Heart left ventricle (tissue), 16 donors: ENCODE measurements at regions not wholly inside any gene's neighbourhood (a gene's known extent, or its start where the extent isn't known, plus 50 kb on each side); places are given as distances from the start of the nearest gene placed in this dataset.

Source experiments
- ATAC-seq, 4 donors: fragments of 200-7000 bp; cut with Tn5 transposase; one replicate each; pipeline ENCODE4 v1.9.1; 2020 to 2022; ENCODE audit warnings: moderate library complexity in 4 of 4, mild to moderate bottlenecking in 3 of 4, moderate number of reproducible peaks in 1 of 4
- DNase-seq, 5 donors: peaks; one replicate each; pipeline ENCODE4 v3.0.0-alpha.2; 2020
- H3K27ac ChIP-seq, 12 donors: fragments of 200-600 bp; sonication (generic) in 4 of 12; one replicate each; pipeline versions ENCODE4 v1.5.0 to v1.8.0; 2016 to 2022; ENCODE audit warnings: mild to moderate bottlenecking in 2 of 12
- H3K27me3 ChIP-seq, 9 donors: fragments of 200-600 bp; sonication (generic) in 2 of 9; one replicate each; pipeline versions ENCODE4 v1.5.1 to v1.8.0; 2016 to 2022; ENCODE audit warnings: mild to moderate bottlenecking in 3 of 9
- H3K36me3 ChIP-seq, 9 donors: fragments of 200-600 bp; sonication (generic) in 2 of 9; one replicate each; pipeline versions ENCODE4 v1.5.0 to v1.8.0; 2018 to 2022; ENCODE audit warnings: mild to moderate bottlenecking in 2 of 9
- H3K4me1 ChIP-seq, 12 donors: fragments of 200-600 bp; sonication (generic) in 4 of 12; one replicate each; pipeline versions ENCODE4 v1.5.0 to v1.8.0; 2016 to 2022; ENCODE audit warnings: mild to moderate bottlenecking in 3 of 12
- H3K4me3 ChIP-seq, 12 donors: fragments of 200-600 bp; sonication (generic) in 4 of 12; one replicate each; pipeline versions ENCODE4 v1.5.0 to v1.8.0; 2017 to 2022; ENCODE audit warnings: mild to moderate bottlenecking in 9 of 12, moderate library complexity in 4 of 12
- H3K9me3 ChIP-seq, 12 donors: fragments of 200-600 bp; sonication (generic) in 4 of 12; one replicate each; pipeline versions ENCODE4 v1.5.0 to v1.8.0; 2016 to 2022; ENCODE audit warnings: mild to moderate bottlenecking in 1 of 12
- CTCF ChIP-seq, 12 donors: fragments of 200-600 bp; sonication (generic) in 4 of 12; IDR thresholded peaks; one replicate each; pipeline versions ENCODE4 v1.5.0 to v1.8.0; 2018 to 2022; ENCODE audit warnings: antibody characterized with exemption in 12 of 12, mild to moderate bottlenecking in 5 of 12
- POLR2A ChIP-seq, 2 donors: fragments of 450-650 bp; IDR thresholded peaks; one replicate each; pipeline ENCODE4 v1.6.1; 2017; ENCODE audit warnings: antibody characterized with exemption in 2 of 2, mild to moderate bottlenecking in 2 of 2, moderate library complexity in 2 of 2
- WGBS, 4 donors: extraction: QIAGEN DNeasy Blood & Tissue Kit in 2 of 4; methylation state at CpG; one replicate each; pipeline versions ENCODE4 v1.1.5 to v1.1.7; 2013 to 2018; 5-methylcytosine and 5-hydroxymethylcytosine counted together
- intact Hi-C, 10 donors: fragments of 100-400 bp; cut with DNase I; formaldehyde crosslinking; loops; one replicate each; pipeline versions ENCODE4 v1.11.1 to v1.14.2; 2022
- donor health status: ischemic (EF 13 %, LVEDD 7.1; RV severe dilation, severe dysfunction).
- donor health status: healthy with polysubstance abuse.
- donor health status: DM: no; HTN: yes; CAD: no.
- donor health status: DM: no; HTN: no; CAD: no.
- donor health status: ischemic (EF 25% LVEDD 6.9; RV normal size, moderate dysfunction).
- donor health status: ischemic (EF 25% LVEDD 5.7; RV mildly dilated, moderate dysfunction).
- donor health status: healthy.
- donor health status: DM: yes; HTN: yes; CAD: no.
- donor health status: ischemic (EF 35%, LVEDD 5.7; RV mildly dilated, moderate dysfunction).
- donor health status: nonischemic (EF 11% LVEDD 7.7; RV severe dilation, severe dysfunction).
- donor health status: DM: yes; HTN: yes; CAD: no.
- donor health status: PGD.
- donor health status: ischemic (EF 29% LVEDD 5.4; RV normal size, mild dysfunction).
- donor health status: nonischemic (EF 23%, LVEDD 6.1; RV moderate dilation, normal function).

GRCh38 chr2:144127693-144128092, 392.2 kb downstream of the ZEB2 start:
- WGBS, 4 donors, result 92 to 98% (median 97%) methylated on average over 2 of the region's 2 CpGs
- no peak overlapping the region for H3K4me3 ChIP-seq
- H3K27ac ChIP-seq, result no peak overlapping the region
- no peaks in the 10 kb centered on the region for H3K9me3 ChIP-seq
- H3K4me1 ChIP-seq, result no peaks in the 10 kb centered on the region
- H3K36me3 ChIP-seq, result no peaks in the 10 kb centered on the region
- TF ChIP-seq CTCF (IDR thresholded peaks at IDR 0.05) (no peak), POLR2A (IDR thresholded peaks at IDR 0.05) (no peak)
- H3K27me3 ChIP-seq, result no peaks in the 10 kb centered on the region
- DNase-seq, result no peak
- intact Hi-C loops, result no loop called here
- ATAC-seq, result no peak

GRCh38 chr2:144126302-144126701, 393.6 kb downstream of the ZEB2 start:
- intact Hi-C loops, result no loop called here
- no peaks in the 10 kb centered on the region for H3K4me1 ChIP-seq
- H3K4me3 ChIP-seq, result no peak overlapping the region
- H3K27ac ChIP-seq, result no peak overlapping the region
- TF ChIP-seq POLR2A (IDR thresholded peaks at IDR 0.05) (no peak), CTCF (IDR thresholded peaks at IDR 0.05) (no peak)
- no peaks in the 10 kb centered on the region for H3K27me3 ChIP-seq
- no peak for ATAC-seq
- WGBS, 4 donors, result 90 to 98% (median 97%) methylated on average over 1 of the region's 1 CpG
- H3K9me3 ChIP-seq, result no peaks in the 10 kb centered on the region
- no peak for DNase-seq
- H3K36me3 ChIP-seq, result no peaks in the 10 kb centered on the region

- intact Hi-C loops, result no loop called here
- DNase-seq (no peak), ATAC-seq (no peak)
- TF ChIP-seq CTCF (IDR thresholded peaks at IDR 0.05) (no peak), POLR2A (IDR thresholded peaks at IDR 0.05) (no peak)
- H3K36me3 ChIP-seq, result no peaks in the 10 kb centered on the region
- 68 to 82% (median 79%) methylated on average over 2 of the region's 2 CpGs for WGBS, 4 donors
- H3K4me3 ChIP-seq, result no peak overlapping the region
- no peaks in the 10 kb centered on the region for H3K27me3 ChIP-seq
- no peaks in the 10 kb centered on the region for H3K9me3 ChIP-seq
- H3K27ac ChIP-seq, result no peak overlapping the region
- H3K4me1 ChIP-seq, result no peaks in the 10 kb centered on the region
Observed at GRCh38 chr2:144125751-144126150, 394.2 kb downstream of the ZEB2 start.

- no peaks in the 10 kb centered on the region for H3K4me1 ChIP-seq
- H3K4me3 ChIP-seq, result no peak overlapping the region
- DNase-seq (no peak), ATAC-seq (no peak)
- intact Hi-C loops, result no loop called here
- TF ChIP-seq POLR2A (IDR thresholded peaks at IDR 0.05), result no peak
- TF ChIP-seq CTCF (IDR thresholded peaks at IDR 0.05), result no peak
- WGBS, 4 donors, result 91 to 96% (median 91%) methylated on average over 4 of the region's 4 CpGs
- H3K9me3 ChIP-seq, result no peaks in the 10 kb centered on the region
- H3K36me3 ChIP-seq, result no peaks in the 10 kb centered on the region
- no peaks in the 10 kb centered on the region for H3K27me3 ChIP-seq
- H3K27ac ChIP-seq, result no peak overlapping the region
Observed at GRCh38 chr2:144124882-144125281, 395.0 kb downstream of the ZEB2 start.
